ENCODE measurements at regions not wholly inside any gene's neighbourhood (a gene's known extent, or its start where the extent isn't known, plus 50 kb on each side); places are given as distances from the start of the nearest gene placed in this dataset.

DNA sequence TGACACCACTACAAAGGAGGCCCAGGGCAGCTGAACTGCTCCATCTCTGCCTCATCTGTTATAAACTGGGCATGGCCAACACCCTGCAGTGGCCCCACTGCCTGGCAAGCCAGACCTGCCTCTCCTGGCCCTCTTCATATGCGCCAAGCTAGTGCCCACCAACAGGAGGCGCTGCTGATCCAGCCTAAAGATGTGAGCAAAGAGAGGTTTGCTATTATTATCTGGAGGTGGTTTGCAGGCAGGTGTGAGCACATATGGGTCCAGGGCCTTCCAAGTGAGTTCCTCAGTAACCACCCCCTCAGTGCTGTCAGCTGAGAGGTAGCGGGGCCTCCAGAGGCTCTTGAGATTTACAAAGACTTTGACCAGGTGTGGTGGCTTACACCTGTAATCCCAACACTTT is 232.2 kb downstream of the SYK start:
- TF ChIP-seq CTCF (IDR thresholded peaks at IDR 0.05) (peak in 1 of 3 donors; percentile 15), POLR2A (IDR thresholded peaks at IDR 0.05) (no peak)

All from breast epithelium (tissue), 3 donors.